ENCODE measurements at regions not wholly inside any gene's neighbourhood (a gene's known extent, or its start where the extent isn't known, plus 50 kb on each side); places are given as distances from the start of the nearest gene placed in this dataset.

- TF ChIP-seq YY1 (IDR thresholded peaks at IDR 0.05; ENCODE audit: low read depth), result no peak
- no peak for TF ChIP-seq ZBTB7A (IDR thresholded peaks at IDR 0.05; ENCODE audit: low read depth)
- TF ChIP-seq NFIC (IDR thresholded peaks at IDR 0.05), result no peak
- no peak for TF ChIP-seq EP300 (IDR thresholded peaks at IDR 0.05; ENCODE audit: borderline replicate concordance)
- no peak for TF ChIP-seq TEAD4 (IDR thresholded peaks at IDR 0.05)
- no peak for TF ChIP-seq TCF12 (IDR thresholded peaks at IDR 0.05; ENCODE audit: low read depth)
- TF ChIP-seq, protein P1, sequence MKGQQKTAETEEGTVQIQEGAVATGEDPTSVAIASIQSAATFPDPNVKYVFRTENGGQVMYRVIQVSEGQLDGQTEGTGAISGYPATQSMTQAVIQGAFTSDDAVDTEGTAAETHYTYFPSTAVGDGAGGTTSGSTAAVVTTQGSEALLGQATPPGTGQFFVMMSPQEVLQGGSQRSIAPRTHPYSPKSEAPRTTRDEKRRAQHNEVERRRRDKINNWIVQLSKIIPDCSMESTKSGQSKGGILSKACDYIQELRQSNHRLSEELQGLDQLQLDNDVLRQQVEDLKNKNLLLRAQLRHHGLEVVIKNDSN (IDR thresholded peaks at IDR 0.05), result no peak
- TF ChIP-seq CREB1 (IDR thresholded peaks at IDR 0.05; ENCODE audit: low read depth), result no peak
- TF ChIP-seq TAF1 (IDR thresholded peaks at IDR 0.05; ENCODE audit: low read depth), result no peak
- no peak for TF ChIP-seq CEBPB (IDR thresholded peaks at IDR 0.05)
- no peak for TF ChIP-seq REST (IDR thresholded peaks at IDR 0.05; ENCODE audit: low read depth)
- no peak for TF ChIP-seq EGR1 (IDR thresholded peaks at IDR 0.05)
- TF ChIP-seq FOXM1 (IDR thresholded peaks at IDR 0.05; ENCODE audit: borderline replicate concordance, low read depth), result no peak
- no peak for TF ChIP-seq RAD21 (IDR thresholded peaks at IDR 0.05; ENCODE audit: low read depth)
- TF ChIP-seq, protein P2, sequence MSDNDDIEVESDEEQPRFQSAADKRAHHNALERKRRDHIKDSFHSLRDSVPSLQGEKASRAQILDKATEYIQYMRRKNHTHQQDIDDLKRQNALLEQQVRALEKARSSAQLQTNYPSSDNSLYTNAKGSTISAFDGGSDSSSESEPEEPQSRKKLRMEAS (IDR thresholded peaks at IDR 0.05), result no peak
These were observed 79.1 kb upstream of the NEUROD6 start for GRCh38 chr7:31419505-31420055.

DNA sequence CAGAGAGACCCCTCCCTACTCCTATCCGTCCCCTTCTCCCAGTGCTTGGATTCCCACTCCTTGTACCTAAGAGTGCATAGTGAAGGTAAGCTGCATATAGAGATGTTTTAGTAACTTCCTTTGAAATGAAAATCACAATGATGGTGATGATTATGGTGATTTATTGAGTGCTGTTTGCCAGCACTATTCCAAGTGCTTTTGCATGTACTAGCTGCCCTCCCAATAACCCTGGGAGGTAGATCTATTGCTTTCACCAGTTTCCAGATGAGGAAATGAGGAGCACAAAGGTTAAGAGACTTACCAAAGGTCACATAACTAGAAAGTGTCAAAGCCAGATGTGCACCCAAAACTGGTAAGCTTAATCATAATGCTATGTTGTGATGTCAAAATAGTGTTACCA lies 80.4 kb upstream of the NEUROD6 start:
- TF ChIP-seq ZBTB7A (IDR thresholded peaks at IDR 0.05; ENCODE audit: low read depth) (no peak), EGR1 (IDR thresholded peaks at IDR 0.05) (no peak), EP300 (IDR thresholded peaks at IDR 0.05; ENCODE audit: borderline replicate concordance) (no peak), CEBPB (IDR thresholded peaks at IDR 0.05) (no peak), FOXM1 (IDR thresholded peaks at IDR 0.05; ENCODE audit: borderline replicate concordance, low read depth) (no peak), TCF12 (IDR thresholded peaks at IDR 0.05; ENCODE audit: low read depth) (no peak), TAF1 (IDR thresholded peaks at IDR 0.05; ENCODE audit: low read depth) (no peak), TEAD4 (IDR thresholded peaks at IDR 0.05) (no peak), YY1 (IDR thresholded peaks at IDR 0.05; ENCODE audit: low read depth) (no peak)
- TF ChIP-seq, protein P1 (IDR thresholded peaks at IDR 0.05), result no peak
- TF ChIP-seq, protein P2 (IDR thresholded peaks at IDR 0.05), result no peak

DNA sequence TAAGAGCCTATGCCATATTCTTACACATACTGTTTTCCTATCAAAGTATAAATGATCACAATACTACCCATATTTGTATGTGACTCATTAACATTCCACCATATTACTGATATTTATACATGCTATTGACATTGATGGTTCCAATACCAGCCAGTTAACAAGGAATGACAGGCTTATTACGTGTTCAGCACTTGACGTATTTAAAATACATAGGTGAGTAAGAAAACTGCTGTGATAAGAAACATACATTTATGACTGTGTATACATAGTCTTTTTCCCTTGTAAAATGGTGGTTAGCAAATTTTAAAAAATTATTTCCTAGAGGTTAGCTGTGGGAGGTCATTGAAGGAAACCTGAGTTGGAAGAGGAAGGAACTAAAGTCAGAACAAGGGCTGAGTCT lies 81.1 kb upstream of the NEUROD6 start:
- TF ChIP-seq CEBPB (IDR thresholded peaks at IDR 0.05) (no peak), YY1 (IDR thresholded peaks at IDR 0.05; ENCODE audit: low read depth) (no peak), NFIC (IDR thresholded peaks at IDR 0.05) (no peak), ZBTB7A (IDR thresholded peaks at IDR 0.05; ENCODE audit: low read depth) (no peak), TCF12 (IDR thresholded peaks at IDR 0.05; ENCODE audit: low read depth) (no peak), TEAD4 (IDR thresholded peaks at IDR 0.05) (no peak), RAD21 (IDR thresholded peaks at IDR 0.05; ENCODE audit: low read depth) (no peak), REST (IDR thresholded peaks at IDR 0.05; ENCODE audit: low read depth) (no peak), EP300 (IDR thresholded peaks at IDR 0.05; ENCODE audit: borderline replicate concordance) (no peak), CREB1 (IDR thresholded peaks at IDR 0.05; ENCODE audit: low read depth) (no peak)
- TF ChIP-seq, protein P1 (IDR thresholded peaks at IDR 0.05), result no peak
- TF ChIP-seq, protein P2 (IDR thresholded peaks at IDR 0.05), result no peak

DNA sequence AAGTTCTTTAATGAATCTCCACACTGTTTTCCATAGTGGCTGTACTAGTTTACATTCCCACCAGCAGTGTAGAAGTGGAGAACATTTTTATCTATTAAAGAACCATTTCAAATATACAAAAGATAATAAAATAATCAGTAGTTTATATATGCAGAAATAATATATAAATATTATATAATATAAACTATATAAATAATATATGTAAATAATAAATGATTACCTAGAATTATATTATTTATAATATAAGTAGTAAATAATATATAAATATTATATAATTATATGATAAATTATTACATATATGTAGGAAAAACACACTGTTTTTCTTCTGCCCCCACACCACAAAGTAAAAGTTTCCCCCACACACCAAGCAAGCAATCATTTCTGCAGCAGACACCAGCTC lies 83.5 kb upstream of the NEUROD6 start:
- TF ChIP-seq FOXM1 (IDR thresholded peaks at IDR 0.05; ENCODE audit: borderline replicate concordance, low read depth), result no peak
- no peak for TF ChIP-seq YY1 (IDR thresholded peaks at IDR 0.05; ENCODE audit: low read depth)
- TF ChIP-seq EGR1 (IDR thresholded peaks at IDR 0.05), result no peak
- TF ChIP-seq TAF1 (IDR thresholded peaks at IDR 0.05; ENCODE audit: low read depth), result no peak
- no peak for TF ChIP-seq CEBPB (IDR thresholded peaks at IDR 0.05)
- TF ChIP-seq ZBTB7A (IDR thresholded peaks at IDR 0.05; ENCODE audit: low read depth), result no peak
- no peak for TF ChIP-seq NFIC (IDR thresholded peaks at IDR 0.05)
- TF ChIP-seq CREB1 (IDR thresholded peaks at IDR 0.05; ENCODE audit: low read depth), result no peak

GRCh38 chr7:31432176-31432575 lies 81.7 kb upstream of the ITPRID1 start:
- TF ChIP-seq REST (IDR thresholded peaks at IDR 0.05; ENCODE audit: low read depth) (no peak), CEBPB (IDR thresholded peaks at IDR 0.05) (no peak), EP300 (IDR thresholded peaks at IDR 0.05; ENCODE audit: borderline replicate concordance) (no peak), NFIC (IDR thresholded peaks at IDR 0.05) (no peak), TEAD4 (IDR thresholded peaks at IDR 0.05) (no peak), ZBTB7A (IDR thresholded peaks at IDR 0.05; ENCODE audit: low read depth) (no peak)
